ENCODE measurements at regions not wholly inside any gene's neighbourhood (a gene's known extent, or its start where the extent isn't known, plus 50 kb on each side); places are given as distances from the start of the nearest gene placed in this dataset.

- TF ChIP-seq CTCF (conservative IDR thresholded peaks at IDR 0.05; ENCODE audit: low read depth in 2 of 2) (no peak), EZH2 (IDR thresholded peaks at IDR 0.05; ENCODE audit: low read depth, unreplicated experiment) (no peak), ZNF331 (CRISPR knock-in tag; IDR thresholded peaks at IDR 0.05; ENCODE audit: low read depth) (no peak), JUNB (IDR thresholded peaks at IDR 0.05; ENCODE audit: unreplicated experiment) (no peak), REST (IDR thresholded peaks at IDR 0.05; ENCODE audit: unreplicated experiment) (no peak), POLR2AphosphoS5 (IDR thresholded peaks at IDR 0.05; ENCODE audit: low read depth) (no peak), EZH2phosphoT487 (IDR thresholded peaks at IDR 0.05; ENCODE audit: unreplicated experiment) (no peak), ETS1 (IDR thresholded peaks at IDR 0.05) (no peak), ZNF114 (CRISPR knock-in tag; IDR thresholded peaks at IDR 0.05) (no peak), CREB1 (CRISPR knock-in tag; IDR thresholded peaks at IDR 0.05; ENCODE audit: low read depth) (no peak), NANOG (IDR thresholded peaks at IDR 0.05; ENCODE audit: borderline replicate concordance) (no peak), ZNF462 (CRISPR knock-in tag; IDR thresholded peaks at IDR 0.05) (no peak)
These were observed 144.5 kb downstream of the CTTN start for GRCh38 chr11:70542811-70543210.

Data from GM23338 (cell line).